ENCODE measurements at regions not wholly inside any gene's neighbourhood (a gene's known extent, or its start where the extent isn't known, plus 50 kb on each side); places are given as distances from the start of the nearest gene placed in this dataset.

GRCh38 chr13:48181482-48182145 lies 51.4 kb upstream of the ITM2B start:
- TF ChIP-seq, protein P1, sequence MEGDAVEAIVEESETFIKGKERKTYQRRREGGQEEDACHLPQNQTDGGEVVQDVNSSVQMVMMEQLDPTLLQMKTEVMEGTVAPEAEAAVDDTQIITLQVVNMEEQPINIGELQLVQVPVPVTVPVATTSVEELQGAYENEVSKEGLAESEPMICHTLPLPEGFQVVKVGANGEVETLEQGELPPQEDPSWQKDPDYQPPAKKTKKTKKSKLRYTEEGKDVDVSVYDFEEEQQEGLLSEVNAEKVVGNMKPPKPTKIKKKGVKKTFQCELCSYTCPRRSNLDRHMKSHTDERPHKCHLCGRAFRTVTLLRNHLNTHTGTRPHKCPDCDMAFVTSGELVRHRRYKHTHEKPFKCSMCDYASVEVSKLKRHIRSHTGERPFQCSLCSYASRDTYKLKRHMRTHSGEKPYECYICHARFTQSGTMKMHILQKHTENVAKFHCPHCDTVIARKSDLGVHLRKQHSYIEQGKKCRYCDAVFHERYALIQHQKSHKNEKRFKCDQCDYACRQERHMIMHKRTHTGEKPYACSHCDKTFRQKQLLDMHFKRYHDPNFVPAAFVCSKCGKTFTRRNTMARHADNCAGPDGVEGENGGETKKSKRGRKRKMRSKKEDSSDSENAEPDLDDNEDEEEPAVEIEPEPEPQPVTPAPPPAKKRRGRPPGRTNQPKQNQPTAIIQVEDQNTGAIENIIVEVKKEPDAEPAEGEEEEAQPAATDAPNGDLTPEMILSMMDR (IDR thresholded peaks at IDR 0.05), result no peak
- intact Hi-C loops (cut with DNase I), result loop anchor here in 1 of 10 donors (5.0 kb wide), 1 partner anchor 36 kb away; no protein-coding TSS in a partner anchor
- DNase-seq, result no peak
- Histone ChIP-seq H3K27ac (no peak overlapping the region), H3K27me3 (no peaks in the 10 kb centered on the region), H3K36me3 (no peaks in the 10 kb centered on the region), H3K4me1 (peaks cover 0 to 10% (median 0%) of the 10 kb centered on the region in 9 donors), H3K9me3 (no peaks in the 10 kb centered on the region), H3K4me3 (no peak overlapping the region)
- no peak for ATAC-seq
- WGBS, 2 donors, result 76 to 84% methylated on average over 5 of the region's 5 CpGs

- WGBS, 2 donors, result 42 to 54% methylated on average over 2 of the region's 2 CpGs
- Histone ChIP-seq H3K4me3 (no peak overlapping the region), H3K9me3 (no peaks in the 10 kb centered on the region), H3K36me3 (no peaks in the 10 kb centered on the region), H3K27ac (no peak overlapping the region), H3K4me1 (peaks cover 0 to 9% (median 0%) of the 10 kb centered on the region in 9 donors), H3K27me3 (no peaks in the 10 kb centered on the region)
- DNase-seq (no peak), ATAC-seq (peak in 1 of 8 donors; percentile 24)
- TF ChIP-seq, protein P1 (IDR thresholded peaks at IDR 0.05), result no peak
- intact Hi-C loops (cut with DNase I), result no loop called here
Observed at GRCh38 chr13:48178126-48178525, 54.9 kb upstream of the ITM2B start.

GRCh38 chr13:48176781-48177180 lies 56.2 kb upstream of the ITM2B start:
- Histone ChIP-seq H3K9me3 (no peaks in the 10 kb centered on the region), H3K36me3 (no peaks in the 10 kb centered on the region), H3K4me3 (no peak overlapping the region), H3K27ac (no peak overlapping the region), H3K4me1 (peaks cover 0 to 6% (median 0%) of the 10 kb centered on the region in 9 donors), H3K27me3 (no peaks in the 10 kb centered on the region)
- TF ChIP-seq, protein P1 (IDR thresholded peaks at IDR 0.05), result no peak
- WGBS, 2 donors, result 96% methylated on average over 6 of the region's 6 CpGs
- DNase-seq (no peak), ATAC-seq (no peak)
- intact Hi-C loops (cut with DNase I), result no loop called here

DNA sequence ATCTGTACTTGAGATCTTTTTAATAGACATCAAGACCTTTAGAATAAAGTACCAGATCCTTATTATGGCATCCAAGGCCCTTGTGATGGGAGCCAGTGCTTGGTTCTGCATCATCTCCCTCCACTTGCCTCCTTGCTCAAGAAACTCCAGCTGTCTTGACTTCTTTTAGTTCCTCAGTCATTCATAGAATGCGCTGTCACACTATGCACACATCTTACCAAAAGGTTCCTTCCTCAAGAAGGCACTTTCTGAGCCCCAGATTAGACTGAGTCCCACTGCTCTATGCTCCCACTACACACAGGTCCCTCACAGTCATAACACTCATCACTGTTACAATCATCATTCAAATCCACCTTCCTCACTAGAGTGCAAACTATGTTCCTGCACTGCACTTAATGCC lies 57.8 kb upstream of the ITM2B start:
- WGBS, 2 donors, result 98 to 100% methylated on average over 1 of the region's 1 CpG
- no peak overlapping the region for H3K4me3 ChIP-seq
- ATAC-seq (peak in 1 of 8 donors; percentile 16), DNase-seq (no peak)
- no peak overlapping the region for H3K27ac ChIP-seq
- no peaks in the 10 kb centered on the region for H3K27me3 ChIP-seq
- TF ChIP-seq, protein P1 (IDR thresholded peaks at IDR 0.05), result no peak
- peaks cover 0 to 3% (median 0%) of the 10 kb centered on the region in 9 donors for H3K4me1 ChIP-seq
- no peaks in the 10 kb centered on the region for H3K36me3 ChIP-seq
- intact Hi-C loops (cut with DNase I), result no loop called here
- no peaks in the 10 kb centered on the region for H3K9me3 ChIP-seq

All from heart right ventricle (tissue), 16 donors.